WTC11 (cell line): ENCODE measurements at regions not wholly inside any gene's neighbourhood (a gene's known extent, or its start where the extent isn't known, plus 50 kb on each side); places are given as distances from the start of the nearest gene placed in this dataset.

Source experiments
- ATAC-seq: fragments of 200-7000 bp; cut with Tn5 transposase; 2 replicates; pipeline ENCODE4 v1.10.0; 2021; ENCODE audit warnings: mild to moderate bottlenecking, moderate library complexity
- CTCF ChIA-PET: fragments of 300-600 bp; sonication (Branson Sonifier 250); formaldehyde crosslinking; loops from one replicate; lab custom pipeline; 2021; ENCODE audit warnings: antibody characterized with exemption; lab: Charles Lee
- POLR2A ChIA-PET: fragments of 350-600 bp; sonication (Branson Sonifier 250); formaldehyde crosslinking; loops from one replicate; lab custom pipeline; 2021; ENCODE audit warnings: antibody characterized with exemption; lab: Charles Lee
- DNase-seq: peaks from one replicate; pipeline ENCODE4 v3.0.0; 2021; ENCODE audit warnings: low spot score
- H3K27ac Mint-ChIP-seq: 2 replicates; pipeline ENCODE4 v1.8.0; 2021; ENCODE audit warnings: mixed read lengths
- H3K27me3 Mint-ChIP-seq: 2 replicates; pipeline ENCODE4 v1.8.0; 2021; ENCODE audit warnings: low read depth, mild to moderate bottlenecking, moderate library complexity, mixed read lengths
- H3K36me3 Mint-ChIP-seq: 2 replicates; pipeline ENCODE4 v1.8.0; 2021; ENCODE audit warnings: mixed read lengths
- H3K4me1 Mint-ChIP-seq: 2 replicates; pipeline ENCODE4 v1.8.0; 2022; ENCODE audit warnings: mixed read lengths
- H3K4me3 Mint-ChIP-seq: 2 replicates; pipeline ENCODE4 v1.8.0; 2021; ENCODE audit warnings: mild to moderate bottlenecking, moderate library complexity, mixed read lengths
- H3K9me3 Mint-ChIP-seq: 2 replicates; pipeline ENCODE4 v1.8.0; 2021; ENCODE audit warnings: mixed read lengths
- AR ChIP-seq: fragments of 250-450 bp; sonication (Bioruptor Pico); IDR thresholded peaks from 2 replicates; pipeline ENCODE4 v1.9.0; 2021; ENCODE audit warnings: mild to moderate bottlenecking
- ATF6 ChIP-seq: sonication (generic); formaldehyde crosslinking; IDR thresholded peaks from 2 replicates; pipeline ENCODE4 v1.8.1; 2023; ENCODE audit warnings: mild to moderate bottlenecking, missing genetic modification reagents
- E2F4 ChIP-seq: sonication (generic); formaldehyde crosslinking; IDR thresholded peaks from 2 replicates; pipeline ENCODE4 v1.8.1; 2022; ENCODE audit warnings: low read depth, mild to moderate bottlenecking, moderate library complexity, missing genetic modification reagents, borderline replicate concordance
- HMGA2 ChIP-seq: fragments of 250-450 bp; sonication (Bioruptor Pico); IDR thresholded peaks from 2 replicates; pipeline ENCODE4 v1.4.0; 2021; ENCODE audit warnings: mild to moderate bottlenecking, moderate library complexity
- IRF2 ChIP-seq: sonication (generic); formaldehyde crosslinking; IDR thresholded peaks from 2 replicates; pipeline ENCODE4 v1.8.0; 2022; ENCODE audit warnings: low read depth, missing genetic modification reagents, borderline replicate concordance
- MLX ChIP-seq: sonication (generic); formaldehyde crosslinking; IDR thresholded peaks from 2 replicates; pipeline ENCODE4 v1.8.1; 2023; ENCODE audit warnings: mild to moderate bottlenecking, missing genetic modification reagents, moderate library complexity
- MXD4 ChIP-seq: fragments of 250-450 bp; sonication (Bioruptor Pico); IDR thresholded peaks from 2 replicates; pipeline ENCODE4 v1.8.0; 2021; ENCODE audit warnings: mild to moderate bottlenecking, moderate library complexity, borderline replicate concordance
- NR3C1 ChIP-seq: sonication (generic); formaldehyde crosslinking; conservative IDR thresholded peaks from 2 replicates; pipeline ENCODE4 v1.8.1; 2023; ENCODE audit warnings: low read depth, mild to moderate bottlenecking, missing genetic modification reagents
- OVOL2 ChIP-seq: fragments of 250-450 bp; sonication (Bioruptor Pico); IDR thresholded peaks from 2 replicates; pipeline ENCODE4 v1.9.0; 2021; ENCODE audit warnings: mild to moderate bottlenecking, borderline replicate concordance
- PRDM15 ChIP-seq: sonication (generic); formaldehyde crosslinking; IDR thresholded peaks from 2 replicates; pipeline ENCODE4 v1.8.0; 2022; ENCODE audit warnings: missing genetic modification reagents
- ZNF281 ChIP-seq: sonication (generic); formaldehyde crosslinking; IDR thresholded peaks from 2 replicates; pipeline ENCODE4 v1.8.0; 2023; ENCODE audit warnings: mild to moderate bottlenecking, missing genetic modification reagents
- ZNF423 ChIP-seq: fragments of 250-450 bp; sonication (Bioruptor Pico); IDR thresholded peaks from 2 replicates; pipeline ENCODE4 v2.1.2; 2022; ENCODE audit warnings: mild to moderate bottlenecking, moderate library complexity

- no peak overlapping the region for H3K27ac Mint-ChIP-seq
- H3K27me3 Mint-ChIP-seq: no peaks in the 10 kb centered on the region
- TF ChIP-seq ZNF423 (CRISPR knock-in tag) (no peak), HMGA2 (CRISPR knock-in tag) (no peak), E2F4 (CRISPR knock-in tag) (no peak), ZNF281 (no peak), MLX (CRISPR knock-in tag) (no peak), IRF2 (CRISPR knock-in tag) (no peak), MXD4 (CRISPR knock-in tag) (no peak), NR3C1 (no peak)
- no peak for DNase-seq
- H3K4me3 Mint-ChIP-seq: no peak overlapping the region
- ChIA-PET POLR2A (no interaction called here), CTCF (interaction anchor here (2.6 kb wide), 1 partner anchor 51 kb away, joined by 12 read pairs; the partner anchor contains the start of gene MACC1)
- ATAC-seq: no peak
- peaks cover 7% of the 10 kb centered on the region; the same call in 1 of the 2 replicates for H3K9me3 Mint-ChIP-seq
- H3K36me3 Mint-ChIP-seq: no peaks in the 10 kb centered on the region
- H3K4me1 Mint-ChIP-seq: peaks cover 25% of the 10 kb centered on the region
These were observed 51.6 kb upstream of the MACC1 start for GRCh38 chr7:20268824-20269223.

GRCh38 chr7:20269726-20270125 lies 52.5 kb upstream of the MACC1 start:
- Mint-ChIP-seq H3K27me3 (no peaks in the 10 kb centered on the region), H3K4me3 (no peak overlapping the region), H3K4me1 (peaks cover 17% of the 10 kb centered on the region), H3K9me3 (peaks cover 7% of the 10 kb centered on the region; the same call in 1 of the 2 replicates), H3K36me3 (no peaks in the 10 kb centered on the region), H3K27ac (no peak overlapping the region)
- CTCF ChIA-PET: no interaction called here
- no peak for ATAC-seq
- TF ChIP-seq ATF6 (CRISPR knock-in tag) (no peak), PRDM15 (CRISPR knock-in tag) (no peak), AR (no peak), OVOL2 (CRISPR knock-in tag) (no peak)
- POLR2A ChIA-PET: no interaction called here
- no peak for DNase-seq
